ENCODE measurements at regions not wholly inside any gene's neighbourhood (a gene's known extent, or its start where the extent isn't known, plus 50 kb on each side); places are given as distances from the start of the nearest gene placed in this dataset.

DNA sequence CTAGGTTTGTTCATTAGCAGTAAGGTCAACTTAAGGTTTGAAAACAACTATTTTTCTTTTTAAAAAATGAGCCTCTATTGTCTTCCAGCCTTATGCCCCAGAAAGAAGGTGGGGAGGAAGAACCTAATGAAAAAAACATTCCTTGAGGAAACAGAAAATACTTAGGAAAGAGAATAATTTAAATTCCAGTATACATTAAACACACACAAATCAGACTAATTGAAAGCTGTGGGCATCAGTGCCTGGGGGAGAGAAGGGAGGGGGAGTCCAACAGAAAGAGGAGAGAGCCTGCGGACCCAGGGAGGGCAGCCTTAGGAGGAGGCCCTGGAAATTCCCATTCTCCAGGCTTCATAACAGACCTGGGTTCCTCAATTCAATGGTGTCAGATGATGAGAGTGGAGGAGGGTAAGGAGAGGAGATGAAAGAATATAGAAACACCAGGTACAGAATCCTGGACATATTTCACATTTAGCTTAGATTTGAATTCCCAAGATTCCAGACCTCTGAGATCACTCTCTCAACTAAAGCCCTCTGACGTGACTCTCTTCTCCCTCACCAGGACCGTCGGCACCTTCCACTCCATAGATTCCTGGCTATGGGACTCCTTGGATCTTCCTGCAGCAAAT is 320.5 kb upstream of the UMPS start:
- Histone ChIP-seq H3K4me1 (ENCODE audit: insufficient read depth, low read length, poor library complexity, severe bottlenecking) (no peaks in the 10 kb centered on the region), H3K27ac (ENCODE audit: low read depth, low read length, poor library complexity, severe bottlenecking) (no peak overlapping the region), H3K9me3 (ENCODE audit: low read length) (no peaks in the 10 kb centered on the region), H3K4me3 (ENCODE audit: low read depth, low read length, poor library complexity, severe bottlenecking) (no peak overlapping the region), H3K9me2 (ENCODE audit: insufficient read depth, low read length) (no peaks in the 10 kb centered on the region), H3K79me2 (ENCODE audit: insufficient read depth, low read depth, low read length) (no peaks in the 10 kb centered on the region), H4K20me1 (ENCODE audit: insufficient read depth, low read length) (no peaks in the 10 kb centered on the region), H3K4me2 (ENCODE audit: low read length) (no peak overlapping the region), H2AFZ (ENCODE audit: low read length) (no peak overlapping the region), H3K36me3 (ENCODE audit: insufficient read depth, low read length) (no peaks in the 10 kb centered on the region)
- POLR2A ChIA-PET = no interaction called here
- TF ChIP-seq, protein P1, sequence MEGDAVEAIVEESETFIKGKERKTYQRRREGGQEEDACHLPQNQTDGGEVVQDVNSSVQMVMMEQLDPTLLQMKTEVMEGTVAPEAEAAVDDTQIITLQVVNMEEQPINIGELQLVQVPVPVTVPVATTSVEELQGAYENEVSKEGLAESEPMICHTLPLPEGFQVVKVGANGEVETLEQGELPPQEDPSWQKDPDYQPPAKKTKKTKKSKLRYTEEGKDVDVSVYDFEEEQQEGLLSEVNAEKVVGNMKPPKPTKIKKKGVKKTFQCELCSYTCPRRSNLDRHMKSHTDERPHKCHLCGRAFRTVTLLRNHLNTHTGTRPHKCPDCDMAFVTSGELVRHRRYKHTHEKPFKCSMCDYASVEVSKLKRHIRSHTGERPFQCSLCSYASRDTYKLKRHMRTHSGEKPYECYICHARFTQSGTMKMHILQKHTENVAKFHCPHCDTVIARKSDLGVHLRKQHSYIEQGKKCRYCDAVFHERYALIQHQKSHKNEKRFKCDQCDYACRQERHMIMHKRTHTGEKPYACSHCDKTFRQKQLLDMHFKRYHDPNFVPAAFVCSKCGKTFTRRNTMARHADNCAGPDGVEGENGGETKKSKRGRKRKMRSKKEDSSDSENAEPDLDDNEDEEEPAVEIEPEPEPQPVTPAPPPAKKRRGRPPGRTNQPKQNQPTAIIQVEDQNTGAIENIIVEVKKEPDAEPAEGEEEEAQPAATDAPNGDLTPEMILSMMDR (conservative IDR thresholded peaks at IDR 0.05; ENCODE audit: low read length) = no peak
- no peak for TF ChIP-seq EZH2phosphoT487 (IDR thresholded peaks at IDR 0.05; ENCODE audit: borderline replicate concordance, low read depth, low read length)
- CTCF ChIA-PET (ENCODE audit: unreplicated experiment) = no interaction called here
- BruUV-seq (replicated peaks) = no TSS peak
- no peak for DNase-seq (ENCODE audit: low spot score)
- intact Hi-C loops (cut with micrococcal nuclease; ENCODE audit: unreplicated experiment) = no loop called here

DNA sequence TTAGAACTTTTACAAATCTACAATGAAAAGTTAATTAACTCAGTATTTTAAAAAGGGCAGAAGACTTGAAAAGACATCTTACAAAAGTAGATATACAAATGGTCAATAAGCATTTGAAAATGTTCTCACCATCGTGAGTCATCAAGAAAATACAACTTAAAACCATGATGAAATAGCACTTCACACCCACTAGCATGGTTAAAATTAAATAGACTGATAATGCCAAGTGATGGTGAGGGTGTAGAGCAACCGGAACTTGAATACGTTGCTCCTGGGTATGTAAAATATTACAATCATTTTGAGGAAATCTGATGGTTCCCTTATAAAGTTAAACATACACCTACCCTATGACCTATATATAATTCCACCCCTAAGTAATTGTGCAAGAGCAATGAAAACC is 319.8 kb upstream of the UMPS start:
- ChIA-PET CTCF (ENCODE audit: unreplicated experiment) (no interaction called here), POLR2A (no interaction called here)
- no peak overlapping the region for H2AFZ ChIP-seq (ENCODE audit: low read length)
- H3K4me3 ChIP-seq (ENCODE audit: low read depth, low read length, poor library complexity, severe bottlenecking) = no peak overlapping the region
- no TSS peak for BruUV-seq (replicated peaks)
- no peaks in the 10 kb centered on the region for H3K4me1 ChIP-seq (ENCODE audit: insufficient read depth, low read length, poor library complexity, severe bottlenecking)
- H3K9me3 ChIP-seq (ENCODE audit: low read length) = no peaks in the 10 kb centered on the region
- intact Hi-C loops (cut with micrococcal nuclease; ENCODE audit: unreplicated experiment) = no loop called here
- no peaks in the 10 kb centered on the region for H4K20me1 ChIP-seq (ENCODE audit: insufficient read depth, low read length)
- no peak overlapping the region for H3K4me2 ChIP-seq (ENCODE audit: low read length)
- H3K9me2 ChIP-seq (ENCODE audit: insufficient read depth, low read length) = no peaks in the 10 kb centered on the region
- H3K79me2 ChIP-seq (ENCODE audit: insufficient read depth, low read depth, low read length) = no peaks in the 10 kb centered on the region
- H3K27ac ChIP-seq (ENCODE audit: low read depth, low read length, poor library complexity, severe bottlenecking) = no peak overlapping the region
- H3K36me3 ChIP-seq (ENCODE audit: insufficient read depth, low read length) = no peaks in the 10 kb centered on the region
- TF ChIP-seq, protein P1 (conservative IDR thresholded peaks at IDR 0.05; ENCODE audit: low read length) = no peak
- no peak for TF ChIP-seq EZH2phosphoT487 (IDR thresholded peaks at IDR 0.05; ENCODE audit: borderline replicate concordance, low read depth, low read length)
- DNase-seq (ENCODE audit: low spot score) = no peak

DNA sequence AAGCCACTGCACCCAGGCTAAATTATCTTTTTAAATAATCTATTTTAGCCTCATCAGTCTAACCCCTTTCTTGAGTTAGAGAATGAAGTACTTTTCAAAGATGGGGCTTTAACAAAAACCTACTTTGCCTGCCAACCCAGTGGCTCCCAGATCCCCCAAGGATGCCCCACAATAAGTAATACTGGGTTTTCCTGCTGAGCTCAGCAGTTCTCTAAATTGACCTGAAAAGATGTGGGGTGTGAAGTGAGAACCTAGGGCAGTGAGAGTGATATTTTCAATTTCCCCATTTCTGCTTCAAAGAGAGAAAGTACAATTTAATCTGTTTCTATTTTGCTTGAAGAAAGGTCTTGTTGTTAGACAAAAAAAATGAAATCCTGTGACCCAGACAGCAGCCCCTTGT is 318.5 kb upstream of the UMPS start:
- no TSS peak for BruUV-seq (replicated peaks)
- ChIA-PET POLR2A (no interaction called here), CTCF (ENCODE audit: unreplicated experiment) (no interaction called here)
- intact Hi-C loops (cut with micrococcal nuclease; ENCODE audit: unreplicated experiment) = no loop called here
- H3K4me1 ChIP-seq (ENCODE audit: insufficient read depth, low read length, poor library complexity, severe bottlenecking) = no peaks in the 10 kb centered on the region
- no peak overlapping the region for H3K4me3 ChIP-seq (ENCODE audit: low read depth, low read length, poor library complexity, severe bottlenecking)
- DNase-seq (ENCODE audit: low spot score) = no peak
- no peaks in the 10 kb centered on the region for H3K9me3 ChIP-seq (ENCODE audit: low read length)
- TF ChIP-seq EZH2phosphoT487 (IDR thresholded peaks at IDR 0.05; ENCODE audit: borderline replicate concordance, low read depth, low read length) = no peak
- TF ChIP-seq, protein P1 (conservative IDR thresholded peaks at IDR 0.05; ENCODE audit: low read length) = no peak
- no peak overlapping the region for H2AFZ ChIP-seq (ENCODE audit: low read length)
- no peaks in the 10 kb centered on the region for H4K20me1 ChIP-seq (ENCODE audit: insufficient read depth, low read length)
- no peak overlapping the region for H3K27ac ChIP-seq (ENCODE audit: low read depth, low read length, poor library complexity, severe bottlenecking)
- H3K9me2 ChIP-seq (ENCODE audit: insufficient read depth, low read length) = no peaks in the 10 kb centered on the region
- H3K36me3 ChIP-seq (ENCODE audit: insufficient read depth, low read length) = no peaks in the 10 kb centered on the region
- no peaks in the 10 kb centered on the region for H3K79me2 ChIP-seq (ENCODE audit: insufficient read depth, low read depth, low read length)
- no peak overlapping the region for H3K4me2 ChIP-seq (ENCODE audit: low read length)

Data from OCI-LY7 (cell line).